Osteoblast (primary cell): ENCODE measurements at regions not wholly inside any gene's neighbourhood (a gene's known extent, or its start where the extent isn't known, plus 50 kb on each side); places are given as distances from the start of the nearest gene placed in this dataset.

Experiments
- DNase-seq: peaks from one replicate; pipeline ENCODE4 v3.0.0; 2011; ENCODE audit warnings: low spot score, mixed read lengths; ENCODE audit not compliant: insufficient read length; ENCODE audit errors: missing footprints
- H2AFZ ChIP-seq: 2 replicates; pipeline ENCODE4 v1.6.0; 2011; ENCODE audit warnings: mild to moderate bottlenecking, low read length
- H3K27ac ChIP-seq: 2 replicates; pipeline ENCODE4 v1.5.1; 2011; ENCODE audit warnings: mild to moderate bottlenecking, low read depth, low read length, moderate library complexity
- H3K27me3 ChIP-seq: 2 replicates; pipeline ENCODE4 v1.6.0; 2012; ENCODE audit warnings: mild to moderate bottlenecking, control low read depth, inconsistent platforms, low read length, moderate library complexity; ENCODE audit not compliant: insufficient read depth
- H3K36me3 ChIP-seq: 2 replicates; pipeline ENCODE4 v1.5.1; 2011; ENCODE audit warnings: mild to moderate bottlenecking, low read length, control low read depth, moderate library complexity; ENCODE audit not compliant: insufficient read depth
- H3K4me1 ChIP-seq: 2 replicates; pipeline ENCODE4 v1.5.1; 2011; ENCODE audit warnings: mild to moderate bottlenecking, low read length, control low read depth, moderate library complexity; ENCODE audit not compliant: insufficient read depth
- H3K4me2 ChIP-seq: 2 replicates; pipeline ENCODE4 v1.6.0; 2011; ENCODE audit warnings: mild to moderate bottlenecking, low read length; ENCODE audit not compliant: insufficient read depth
- H3K4me3 ChIP-seq: fragments of 200-600 bp; sonication (generic); 3 replicates; pipeline ENCODE4 v1.5.1; 2012; ENCODE audit warnings: mild to moderate bottlenecking, low read length, inconsistent platforms; ENCODE audit not compliant: insufficient read depth
- H3K79me2 ChIP-seq: 2 replicates; pipeline ENCODE4 v1.6.0; 2012; ENCODE audit warnings: mild to moderate bottlenecking, low read length, control low read depth, inconsistent platforms; ENCODE audit not compliant: insufficient read depth
- H3K9me3 ChIP-seq: 2 replicates; pipeline ENCODE4 v1.5.1; 2011; ENCODE audit warnings: low read depth, low read length, control low read depth
- H4K20me1 ChIP-seq: 2 replicates; pipeline ENCODE4 v1.6.0; 2012; ENCODE audit warnings: mild to moderate bottlenecking, low read length, control low read depth; ENCODE audit not compliant: insufficient read depth
- TF ChIP-seq, protein P1 (sequence below): IDR thresholded peaks from 2 replicates; pipeline ENCODE4 v1.5.1; 2011; ENCODE audit warnings: mild to moderate bottlenecking, low read depth, low read length, moderate library complexity; ENCODE audit errors: extremely low read depth

DNA sequence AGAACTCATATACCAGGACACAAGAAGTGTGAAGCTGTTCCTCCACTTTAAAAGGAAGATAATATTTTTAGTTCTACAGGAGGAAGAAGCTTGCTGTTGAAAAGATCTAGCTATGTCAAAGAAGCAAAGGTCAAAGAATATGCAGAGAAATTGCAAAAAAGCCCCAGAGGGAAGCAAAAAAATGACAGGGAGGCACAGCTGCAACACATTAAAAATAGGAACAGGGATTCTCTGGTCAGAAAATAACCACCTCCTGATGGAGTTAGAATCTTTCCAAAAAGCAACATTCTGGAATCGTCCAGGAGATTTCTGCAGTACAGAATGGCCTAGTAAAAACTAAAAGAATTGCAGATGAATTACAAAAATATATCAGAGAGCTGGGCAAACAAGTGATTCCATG, 238.9 kb upstream of the PRMT6 start:
- Histone ChIP-seq H3K27me3 (no peaks in the 10 kb centered on the region), H4K20me1 (no peaks in the 10 kb centered on the region), H3K4me1 (no peaks in the 10 kb centered on the region), H3K4me3 (no peak overlapping the region), H3K4me2 (no peak overlapping the region), H2AFZ (no peak overlapping the region), H3K27ac (no peak overlapping the region), H3K79me2 (no peaks in the 10 kb centered on the region), H3K9me3 (no peaks in the 10 kb centered on the region), H3K36me3 (no peaks in the 10 kb centered on the region)
- no peak for DNase-seq
- TF ChIP-seq, protein P1, sequence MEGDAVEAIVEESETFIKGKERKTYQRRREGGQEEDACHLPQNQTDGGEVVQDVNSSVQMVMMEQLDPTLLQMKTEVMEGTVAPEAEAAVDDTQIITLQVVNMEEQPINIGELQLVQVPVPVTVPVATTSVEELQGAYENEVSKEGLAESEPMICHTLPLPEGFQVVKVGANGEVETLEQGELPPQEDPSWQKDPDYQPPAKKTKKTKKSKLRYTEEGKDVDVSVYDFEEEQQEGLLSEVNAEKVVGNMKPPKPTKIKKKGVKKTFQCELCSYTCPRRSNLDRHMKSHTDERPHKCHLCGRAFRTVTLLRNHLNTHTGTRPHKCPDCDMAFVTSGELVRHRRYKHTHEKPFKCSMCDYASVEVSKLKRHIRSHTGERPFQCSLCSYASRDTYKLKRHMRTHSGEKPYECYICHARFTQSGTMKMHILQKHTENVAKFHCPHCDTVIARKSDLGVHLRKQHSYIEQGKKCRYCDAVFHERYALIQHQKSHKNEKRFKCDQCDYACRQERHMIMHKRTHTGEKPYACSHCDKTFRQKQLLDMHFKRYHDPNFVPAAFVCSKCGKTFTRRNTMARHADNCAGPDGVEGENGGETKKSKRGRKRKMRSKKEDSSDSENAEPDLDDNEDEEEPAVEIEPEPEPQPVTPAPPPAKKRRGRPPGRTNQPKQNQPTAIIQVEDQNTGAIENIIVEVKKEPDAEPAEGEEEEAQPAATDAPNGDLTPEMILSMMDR: no peak

DNA sequence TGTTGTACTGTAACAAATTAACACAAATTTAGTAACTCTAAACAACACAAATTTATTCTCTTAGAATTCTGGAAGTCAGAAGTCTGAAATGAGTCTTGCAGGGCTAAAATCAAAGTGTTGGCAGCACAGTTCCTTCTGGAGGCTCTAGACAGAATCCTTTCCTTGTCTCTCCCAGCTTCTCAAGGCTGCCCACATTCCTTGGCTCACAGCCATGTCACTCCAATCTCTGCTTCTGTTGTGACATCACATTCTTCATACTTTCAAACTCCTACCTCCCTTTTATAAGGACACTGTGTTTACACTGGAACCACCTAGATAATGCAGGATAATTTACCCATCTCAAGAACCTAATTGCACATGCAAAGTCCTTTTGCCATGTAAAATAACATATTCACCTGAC, 225.0 kb upstream of the PRMT6 start:
- DNase-seq: no peak
- Histone ChIP-seq H4K20me1 (no peaks in the 10 kb centered on the region), H2AFZ (no peak overlapping the region), H3K27ac (no peak overlapping the region), H3K4me1 (no peaks in the 10 kb centered on the region), H3K27me3 (no peaks in the 10 kb centered on the region), H3K36me3 (no peaks in the 10 kb centered on the region), H3K4me3 (no peak overlapping the region), H3K4me2 (no peak overlapping the region), H3K9me3 (no peaks in the 10 kb centered on the region), H3K79me2 (no peaks in the 10 kb centered on the region)
- TF ChIP-seq, protein P1: no peak

DNA sequence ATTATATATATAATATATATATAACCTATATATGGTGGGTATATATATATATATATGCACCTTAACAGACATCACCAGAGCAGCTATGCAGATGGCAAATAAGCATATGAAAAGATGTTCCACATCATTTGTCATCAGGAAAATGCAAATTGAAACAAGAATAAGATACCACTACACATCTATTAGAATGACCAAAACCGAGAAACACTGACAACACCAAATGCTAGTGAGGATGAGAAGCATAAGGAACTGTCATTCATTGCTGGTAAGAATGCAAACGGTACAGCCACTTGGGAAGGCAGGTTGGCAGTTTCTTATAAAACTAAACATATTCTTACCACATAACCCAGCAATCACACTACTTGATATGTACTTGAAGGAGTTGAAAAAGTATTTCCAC, 219.8 kb upstream of the PRMT6 start:
- Histone ChIP-seq H3K9me3 (no peaks in the 10 kb centered on the region), H3K27me3 (no peaks in the 10 kb centered on the region), H3K79me2 (no peaks in the 10 kb centered on the region), H3K36me3 (no peaks in the 10 kb centered on the region), H3K4me3 (no peak overlapping the region), H4K20me1 (no peaks in the 10 kb centered on the region), H3K27ac (no peak overlapping the region), H2AFZ (no peak overlapping the region), H3K4me1 (no peaks in the 10 kb centered on the region), H3K4me2 (no peak overlapping the region)
- no peak for DNase-seq
- TF ChIP-seq, protein P1: no peak

DNA sequence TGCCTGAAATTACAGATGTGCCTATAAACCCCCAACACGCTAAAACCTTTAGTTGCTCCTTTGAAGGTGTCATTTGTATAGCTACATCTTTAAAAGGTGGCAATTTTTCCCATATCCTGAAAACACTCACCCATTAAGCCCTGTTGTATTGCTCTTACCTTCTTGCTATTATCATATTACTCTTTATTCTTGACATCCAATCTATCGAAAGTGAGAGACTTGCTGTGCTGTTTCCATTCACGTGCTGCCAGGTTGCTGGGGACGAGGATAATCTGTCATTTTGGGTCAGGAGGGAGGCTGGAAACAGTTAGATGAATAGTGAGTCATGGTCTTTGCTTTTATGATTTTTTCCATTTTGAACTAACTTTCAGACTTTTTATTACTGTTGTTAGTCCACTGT, 213.0 kb upstream of the PRMT6 start:
- TF ChIP-seq, protein P1: no peak
- no peaks in the 10 kb centered on the region for H3K4me1 ChIP-seq
- no peaks in the 10 kb centered on the region for H3K27me3 ChIP-seq
- H2AFZ ChIP-seq: no peak overlapping the region
- no peak overlapping the region for H3K27ac ChIP-seq
- no peaks in the 10 kb centered on the region for H3K36me3 ChIP-seq
- H3K4me3 ChIP-seq: no peak overlapping the region
- H3K79me2 ChIP-seq: no peaks in the 10 kb centered on the region
- DNase-seq: no peak
- no peaks in the 10 kb centered on the region for H4K20me1 ChIP-seq
- H3K4me2 ChIP-seq: no peak overlapping the region
- H3K9me3 ChIP-seq: no peaks in the 10 kb centered on the region
